ENCODE measurements at regions not wholly inside any gene's neighbourhood (a gene's known extent, or its start where the extent isn't known, plus 50 kb on each side); places are given as distances from the start of the nearest gene placed in this dataset.

DNA sequence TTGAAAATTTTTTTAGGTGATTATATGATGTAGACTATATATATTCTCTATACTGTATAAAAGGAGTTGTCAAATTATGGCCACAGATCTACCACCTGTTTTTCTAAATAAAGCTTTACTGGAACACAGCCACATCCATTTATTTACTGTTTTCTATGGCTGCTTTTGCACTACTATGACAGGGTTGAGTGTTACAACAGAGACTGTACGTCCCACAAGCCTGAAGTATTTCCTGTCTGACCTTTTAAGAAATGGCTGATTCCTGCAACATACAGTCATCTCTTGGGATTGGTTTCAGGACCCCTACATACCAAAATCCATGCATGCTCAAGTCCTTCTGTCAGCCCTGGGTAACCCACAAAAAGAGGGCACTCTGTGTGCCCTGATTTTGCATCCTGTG is 508.3 kb downstream of the TSN start:
- no peak for TF ChIP-seq GATA1 (IDR thresholded peaks at IDR 0.05; ENCODE audit: low read depth, low read length)
- TF ChIP-seq POLR2A (IDR thresholded peaks at IDR 0.05; ENCODE audit: low read length): no peak
